ENCODE measurements at regions not wholly inside any gene's neighbourhood (a gene's known extent, or its start where the extent isn't known, plus 50 kb on each side); places are given as distances from the start of the nearest gene placed in this dataset.

- H3K4me3 ChIP-seq (ENCODE audit: low read length), result no peak overlapping the region
- no peak overlapping the region for H3K9ac ChIP-seq (ENCODE audit: low read length)
- H3K9me3 ChIP-seq (ENCODE audit: control insufficient read depth, low read depth, low read length), result no peaks in the 10 kb centered on the region
- H3K27me3 ChIP-seq (ENCODE audit: control insufficient read depth, insufficient read depth, low read length), result no peaks in the 10 kb centered on the region
- H3K4me1 ChIP-seq (ENCODE audit: control insufficient read depth, low read depth, low read length), result peaks cover 28% of the 10 kb centered on the region
- no peak overlapping the region for H3K27ac ChIP-seq (ENCODE audit: low read length)
- no peaks in the 10 kb centered on the region for H3K36me3 ChIP-seq (ENCODE audit: control insufficient read depth, low read depth, low read length)
Measured at GRCh38 chr21:34192646-34193285, 119.4 kb downstream of the MRPS6 start.

- no peaks in the 10 kb centered on the region for H3K9me3 ChIP-seq (ENCODE audit: control insufficient read depth, low read depth, low read length)
- H3K27ac ChIP-seq (ENCODE audit: low read length), result no peak overlapping the region
- no peaks in the 10 kb centered on the region for H3K27me3 ChIP-seq (ENCODE audit: control insufficient read depth, insufficient read depth, low read length)
- peak overlapping the region; percentile 20 for H3K9ac ChIP-seq (ENCODE audit: low read length)
- peaks cover 40% of the 10 kb centered on the region for H3K4me1 ChIP-seq (ENCODE audit: control insufficient read depth, low read depth, low read length)
- H3K4me3 ChIP-seq (ENCODE audit: low read length), result no peak overlapping the region
- no peaks in the 10 kb centered on the region for H3K36me3 ChIP-seq (ENCODE audit: control insufficient read depth, low read depth, low read length)
Measured at GRCh38 chr21:34195335-34195734, 122.0 kb downstream of the MRPS6 start.

GRCh38 chr21:34196996-34197395 is 123.6 kb downstream of the MRPS6 start:
- H3K4me1 ChIP-seq (ENCODE audit: control insufficient read depth, low read depth, low read length), result peaks cover 43% of the 10 kb centered on the region
- no peaks in the 10 kb centered on the region for H3K36me3 ChIP-seq (ENCODE audit: control insufficient read depth, low read depth, low read length)
- no peaks in the 10 kb centered on the region for H3K9me3 ChIP-seq (ENCODE audit: control insufficient read depth, low read depth, low read length)
- no peak overlapping the region for H3K27ac ChIP-seq (ENCODE audit: low read length)
- H3K27me3 ChIP-seq (ENCODE audit: control insufficient read depth, insufficient read depth, low read length), result no peaks in the 10 kb centered on the region
- no peak overlapping the region for H3K9ac ChIP-seq (ENCODE audit: low read length)
- no peak overlapping the region for H3K4me3 ChIP-seq (ENCODE audit: low read length)

DNA sequence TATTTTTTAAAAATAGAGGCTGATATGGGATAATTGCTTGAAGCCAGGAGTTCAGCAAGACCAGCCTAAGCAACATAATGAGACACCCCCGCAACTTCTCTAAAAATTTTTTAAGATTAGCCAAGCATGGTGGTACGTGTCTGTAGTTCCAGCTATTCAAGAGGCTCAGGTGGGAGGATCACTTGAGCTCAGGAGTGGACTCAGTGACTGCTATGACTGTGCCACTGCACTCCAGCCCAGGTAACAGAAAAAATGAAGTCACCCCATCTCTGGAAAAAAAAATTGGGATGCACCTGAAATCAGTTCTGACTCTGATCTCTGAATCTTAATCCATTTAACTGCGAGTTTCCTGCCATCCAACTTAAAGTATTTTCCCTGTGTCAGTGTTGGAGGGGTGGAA is 124.2 kb downstream of the MRPS6 start:
- H3K36me3 ChIP-seq (ENCODE audit: control insufficient read depth, low read depth, low read length), result no peaks in the 10 kb centered on the region
- no peak overlapping the region for H3K9ac ChIP-seq (ENCODE audit: low read length)
- no peak overlapping the region for H3K4me3 ChIP-seq (ENCODE audit: low read length)
- no peak overlapping the region for H3K27ac ChIP-seq (ENCODE audit: low read length)
- no peaks in the 10 kb centered on the region for H3K9me3 ChIP-seq (ENCODE audit: control insufficient read depth, low read depth, low read length)
- H3K4me1 ChIP-seq (ENCODE audit: control insufficient read depth, low read depth, low read length), result peaks cover 43% of the 10 kb centered on the region
- no peaks in the 10 kb centered on the region for H3K27me3 ChIP-seq (ENCODE audit: control insufficient read depth, insufficient read depth, low read length)

- H3K9ac ChIP-seq (ENCODE audit: low read length), result no peak overlapping the region
- no peaks in the 10 kb centered on the region for H3K27me3 ChIP-seq (ENCODE audit: control insufficient read depth, insufficient read depth, low read length)
- H3K4me1 ChIP-seq (ENCODE audit: control insufficient read depth, low read depth, low read length), result peaks cover 51% of the 10 kb centered on the region
- no peak overlapping the region for H3K4me3 ChIP-seq (ENCODE audit: low read length)
- H3K36me3 ChIP-seq (ENCODE audit: control insufficient read depth, low read depth, low read length), result no peaks in the 10 kb centered on the region
- H3K9me3 ChIP-seq (ENCODE audit: control insufficient read depth, low read depth, low read length), result no peaks in the 10 kb centered on the region
- H3K27ac ChIP-seq (ENCODE audit: low read length), result no peak overlapping the region
Measured at GRCh38 chr21:34198231-34199120, 125.1 kb downstream of the MRPS6 start.

- Histone ChIP-seq H3K27me3 (ENCODE audit: control insufficient read depth, insufficient read depth, low read length) (no peaks in the 10 kb centered on the region), H3K9ac (ENCODE audit: low read length) (no peak overlapping the region), H3K36me3 (ENCODE audit: control insufficient read depth, low read depth, low read length) (no peaks in the 10 kb centered on the region), H3K4me1 (ENCODE audit: control insufficient read depth, low read depth, low read length) (peaks cover 51% of the 10 kb centered on the region), H3K27ac (ENCODE audit: low read length) (no peak overlapping the region), H3K9me3 (ENCODE audit: control insufficient read depth, low read depth, low read length) (no peaks in the 10 kb centered on the region), H3K4me3 (ENCODE audit: low read length) (no peak overlapping the region)
Measured at GRCh38 chr21:34199121-34199910, 125.9 kb downstream of the MRPS6 start.

DNA sequence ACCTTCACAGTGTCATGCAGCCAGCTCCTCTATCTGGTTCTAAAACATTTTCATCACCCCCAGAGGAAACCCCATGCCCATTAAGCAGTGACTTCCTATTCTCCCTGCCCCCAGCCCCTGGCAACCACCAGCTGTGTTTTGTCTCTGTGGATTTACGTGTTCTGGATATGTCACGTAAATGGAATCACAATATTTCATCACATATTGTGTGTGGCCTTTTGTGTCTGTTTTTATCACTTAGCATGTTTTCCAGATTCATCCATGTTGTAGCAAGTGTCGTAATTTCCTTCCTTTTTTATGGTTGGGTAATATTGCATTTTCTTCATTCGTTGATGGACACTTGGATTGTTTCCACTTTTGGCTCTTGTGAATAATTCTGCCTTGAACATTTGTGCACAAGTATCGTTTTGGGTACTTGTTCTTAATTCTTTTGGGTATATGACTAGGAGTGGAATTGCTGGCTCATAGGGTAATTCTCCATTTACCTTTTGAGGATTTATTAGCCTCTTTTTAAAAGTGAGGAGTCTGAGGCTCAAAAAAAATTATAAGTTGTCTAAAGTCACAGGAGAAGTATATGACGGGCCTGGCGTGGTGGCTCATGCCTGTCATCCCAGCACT is 127.0 kb downstream of the MRPS6 start:
- H3K4me1 ChIP-seq (ENCODE audit: control insufficient read depth, low read depth, low read length), result peaks cover 44% of the 10 kb centered on the region
- H3K27ac ChIP-seq (ENCODE audit: low read length), result no peak overlapping the region
- H3K36me3 ChIP-seq (ENCODE audit: control insufficient read depth, low read depth, low read length), result no peaks in the 10 kb centered on the region
- H3K9ac ChIP-seq (ENCODE audit: low read length), result no peak overlapping the region
- H3K27me3 ChIP-seq (ENCODE audit: control insufficient read depth, insufficient read depth, low read length), result no peaks in the 10 kb centered on the region
- no peaks in the 10 kb centered on the region for H3K9me3 ChIP-seq (ENCODE audit: control insufficient read depth, low read depth, low read length)
- H3K4me3 ChIP-seq (ENCODE audit: low read length), result no peak overlapping the region

DNA sequence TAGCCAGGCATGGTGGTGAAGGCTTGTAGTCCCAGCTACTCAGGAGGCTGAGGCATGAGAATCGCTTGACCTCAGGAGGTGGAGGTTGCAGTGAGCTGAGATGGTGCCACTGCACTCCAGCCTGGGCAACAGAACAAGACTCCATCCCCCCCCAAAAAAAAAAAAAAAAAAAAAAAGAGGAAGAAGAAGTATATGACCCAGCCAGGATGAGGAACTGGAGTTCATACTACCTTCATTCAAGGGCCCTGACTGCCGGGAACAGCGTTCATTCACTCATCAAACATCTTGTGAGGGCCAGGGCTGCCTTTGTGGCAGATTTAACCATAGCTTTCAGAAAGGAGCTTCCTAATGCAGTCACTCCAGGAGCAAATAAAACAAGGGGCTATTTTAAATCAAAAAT is 127.6 kb downstream of the MRPS6 start:
- H3K4me1 ChIP-seq (ENCODE audit: control insufficient read depth, low read depth, low read length), result peaks cover 38% of the 10 kb centered on the region
- no peaks in the 10 kb centered on the region for H3K9me3 ChIP-seq (ENCODE audit: control insufficient read depth, low read depth, low read length)
- peak overlapping the region; percentile 71 for H3K9ac ChIP-seq (ENCODE audit: low read length)
- H3K36me3 ChIP-seq (ENCODE audit: control insufficient read depth, low read depth, low read length), result no peaks in the 10 kb centered on the region
- H3K4me3 ChIP-seq (ENCODE audit: low read length), result peak overlapping the region; percentile 76
- H3K27me3 ChIP-seq (ENCODE audit: control insufficient read depth, insufficient read depth, low read length), result no peaks in the 10 kb centered on the region
- H3K27ac ChIP-seq (ENCODE audit: low read length), result no peak overlapping the region

DNA sequence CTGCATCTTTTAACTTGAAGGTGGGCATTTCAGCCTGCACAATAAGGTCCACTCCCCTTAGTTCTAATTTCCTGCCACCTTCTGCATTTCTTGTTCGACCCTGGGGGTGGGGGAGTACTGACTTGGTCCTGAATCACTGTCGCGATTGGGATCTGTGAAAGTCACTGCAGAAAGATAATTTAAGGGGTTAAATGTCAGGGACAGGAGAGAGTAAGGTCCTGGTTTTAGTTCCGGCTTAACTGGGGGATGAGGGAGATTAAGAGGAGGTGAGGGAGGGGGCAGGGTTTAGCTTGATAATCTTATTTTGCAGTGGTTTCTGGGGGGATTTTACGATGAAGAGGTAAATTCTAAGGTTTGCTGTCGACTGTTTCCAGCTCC is 128.1 kb downstream of the MRPS6 start:
- H3K27ac ChIP-seq (ENCODE audit: low read length), result peak overlapping the region; percentile 55
- H3K36me3 ChIP-seq (ENCODE audit: control insufficient read depth, low read depth, low read length), result no peaks in the 10 kb centered on the region
- peak overlapping the region; percentile 76 for H3K4me3 ChIP-seq (ENCODE audit: low read length)
- H3K4me1 ChIP-seq (ENCODE audit: control insufficient read depth, low read depth, low read length), result peaks cover 35% of the 10 kb centered on the region
- H3K27me3 ChIP-seq (ENCODE audit: control insufficient read depth, insufficient read depth, low read length), result no peaks in the 10 kb centered on the region
- no peaks in the 10 kb centered on the region for H3K9me3 ChIP-seq (ENCODE audit: control insufficient read depth, low read depth, low read length)
- H3K9ac ChIP-seq (ENCODE audit: low read length), result peak overlapping the region; percentile 71

DNA sequence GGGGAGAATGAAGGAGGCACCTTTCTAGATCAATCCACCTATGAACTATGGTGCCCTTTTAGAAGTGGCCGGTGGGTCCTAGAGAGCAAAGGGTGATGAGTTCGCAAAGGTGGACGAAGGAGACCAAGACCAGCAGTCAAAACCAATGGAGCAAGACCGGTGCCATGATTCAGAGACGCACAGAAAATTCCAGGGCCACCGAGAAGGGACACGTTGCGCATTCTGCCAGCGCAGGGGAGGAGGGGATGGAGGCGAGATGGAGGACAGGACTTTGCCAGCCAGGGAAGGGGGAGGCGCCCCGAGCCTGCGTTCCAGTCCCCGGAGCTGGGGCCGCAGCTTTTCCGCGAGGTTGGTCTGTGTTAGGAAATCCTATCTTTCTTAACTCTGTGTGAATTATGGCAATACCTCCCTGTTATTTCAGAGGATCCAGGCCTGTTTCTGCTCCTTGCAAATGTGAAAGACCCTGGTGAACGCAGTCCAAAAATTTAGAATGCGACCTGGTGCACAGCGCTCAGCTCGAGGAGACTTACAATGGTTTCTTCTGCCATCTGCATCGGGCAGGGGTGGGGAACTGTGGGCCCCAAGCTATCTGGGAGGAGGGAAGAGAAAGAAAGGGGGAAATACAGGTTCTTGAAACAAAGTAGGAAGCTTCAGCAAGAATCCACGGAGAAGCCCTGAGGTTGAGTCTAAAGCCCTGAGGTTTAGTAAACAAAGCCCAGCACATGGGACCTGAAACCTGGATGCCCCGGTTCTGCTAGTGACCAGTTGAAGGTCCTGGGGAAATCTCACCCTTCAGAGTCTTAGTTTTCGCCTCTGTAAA is 129.4 kb downstream of the MRPS6 start:
- Histone ChIP-seq H3K9ac (ENCODE audit: low read length) (peak overlapping the region; percentile 71), H3K36me3 (ENCODE audit: control insufficient read depth, low read depth, low read length) (no peaks in the 10 kb centered on the region), H3K27ac (ENCODE audit: low read length) (peak overlapping the region; percentile 69), H3K4me3 (ENCODE audit: low read length) (peak overlapping the region; percentile 76), H3K9me3 (ENCODE audit: control insufficient read depth, low read depth, low read length) (no peaks in the 10 kb centered on the region), H3K4me1 (ENCODE audit: control insufficient read depth, low read depth, low read length) (peaks cover 31% of the 10 kb centered on the region), H3K27me3 (ENCODE audit: control insufficient read depth, insufficient read depth, low read length) (no peaks in the 10 kb centered on the region)
